Ishikawa (cell line): ENCODE measurements at regions not wholly inside any gene's neighbourhood (a gene's known extent, or its start where the extent isn't known, plus 50 kb on each side); places are given as distances from the start of the nearest gene placed in this dataset.

Experiments
- CEBPB ChIP-seq: IDR thresholded peaks from 2 replicates; pipeline ENCODE4 v1.6.1; 2012
- EGR1 ChIP-seq: IDR thresholded peaks from 2 replicates; pipeline ENCODE4 v1.6.1; 2012
- EP300 ChIP-seq: IDR thresholded peaks from 2 replicates; pipeline ENCODE4 v1.6.1; 2012; ENCODE audit warnings: borderline replicate concordance
- MAX ChIP-seq: IDR thresholded peaks from 2 replicates; pipeline ENCODE4 v1.6.1; 2012
- NFIC ChIP-seq: IDR thresholded peaks from 2 replicates; pipeline ENCODE4 v1.6.1; 2012
- RAD21 ChIP-seq: IDR thresholded peaks from 2 replicates; pipeline ENCODE4 v1.6.1; 2012; ENCODE audit warnings: low read depth
- TAF1 ChIP-seq: IDR thresholded peaks from 2 replicates; pipeline ENCODE4 v1.6.1; 2012; ENCODE audit warnings: low read depth, mild to moderate bottlenecking
- TCF12 ChIP-seq: IDR thresholded peaks from 2 replicates; pipeline ENCODE4 v1.6.1; 2012; ENCODE audit warnings: low read depth
- YY1 ChIP-seq: IDR thresholded peaks from 2 replicates; pipeline ENCODE4 v1.6.1; 2012; ENCODE audit warnings: low read depth
- TF ChIP-seq, protein P1 (sequence below): IDR thresholded peaks from 2 replicates; pipeline ENCODE4 v1.6.1; 2012; ENCODE audit warnings: low read depth, mild to moderate bottlenecking

GRCh38 chr15:36252146-36252711 lies 327.2 kb upstream of the CDIN1 start:
- no peak for TF ChIP-seq EGR1
- no peak for TF ChIP-seq MAX
- no peak for TF ChIP-seq RAD21
- no peak for TF ChIP-seq NFIC
- TF ChIP-seq CEBPB: no peak
- no peak for TF ChIP-seq YY1
- TF ChIP-seq TAF1: no peak
- TF ChIP-seq EP300: no peak
- no peak for TF ChIP-seq TCF12
- TF ChIP-seq, protein P1, sequence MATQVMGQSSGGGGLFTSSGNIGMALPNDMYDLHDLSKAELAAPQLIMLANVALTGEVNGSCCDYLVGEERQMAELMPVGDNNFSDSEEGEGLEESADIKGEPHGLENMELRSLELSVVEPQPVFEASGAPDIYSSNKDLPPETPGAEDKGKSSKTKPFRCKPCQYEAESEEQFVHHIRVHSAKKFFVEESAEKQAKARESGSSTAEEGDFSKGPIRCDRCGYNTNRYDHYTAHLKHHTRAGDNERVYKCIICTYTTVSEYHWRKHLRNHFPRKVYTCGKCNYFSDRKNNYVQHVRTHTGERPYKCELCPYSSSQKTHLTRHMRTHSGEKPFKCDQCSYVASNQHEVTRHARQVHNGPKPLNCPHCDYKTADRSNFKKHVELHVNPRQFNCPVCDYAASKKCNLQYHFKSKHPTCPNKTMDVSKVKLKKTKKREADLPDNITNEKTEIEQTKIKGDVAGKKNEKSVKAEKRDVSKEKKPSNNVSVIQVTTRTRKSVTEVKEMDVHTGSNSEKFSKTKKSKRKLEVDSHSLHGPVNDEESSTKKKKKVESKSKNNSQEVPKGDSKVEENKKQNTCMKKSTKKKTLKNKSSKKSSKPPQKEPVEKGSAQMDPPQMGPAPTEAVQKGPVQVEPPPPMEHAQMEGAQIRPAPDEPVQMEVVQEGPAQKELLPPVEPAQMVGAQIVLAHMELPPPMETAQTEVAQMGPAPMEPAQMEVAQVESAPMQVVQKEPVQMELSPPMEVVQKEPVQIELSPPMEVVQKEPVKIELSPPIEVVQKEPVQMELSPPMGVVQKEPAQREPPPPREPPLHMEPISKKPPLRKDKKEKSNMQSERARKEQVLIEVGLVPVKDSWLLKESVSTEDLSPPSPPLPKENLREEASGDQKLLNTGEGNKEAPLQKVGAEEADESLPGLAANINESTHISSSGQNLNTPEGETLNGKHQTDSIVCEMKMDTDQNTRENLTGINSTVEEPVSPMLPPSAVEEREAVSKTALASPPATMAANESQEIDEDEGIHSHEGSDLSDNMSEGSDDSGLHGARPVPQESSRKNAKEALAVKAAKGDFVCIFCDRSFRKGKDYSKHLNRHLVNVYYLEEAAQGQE: no peak
